Chondrocyte (in vitro differentiated cells): ENCODE measurements at regions not wholly inside any gene's neighbourhood (a gene's known extent, or its start where the extent isn't known, plus 50 kb on each side); places are given as distances from the start of the nearest gene placed in this dataset.
"Not testable (repeated sequence)": the region's sequence is repeated elsewhere in the genome, so short reads cannot be mapped to it uniquely, and the experiment has no call there.

ENCODE experiments used
- DNase-seq: peaks from one replicate; pipeline ENCODE4 v3.0.0; 2021; ENCODE audit warnings: mixed read lengths, low spot score
- H3K27ac Mint-ChIP-seq: one replicate; pipeline ENCODE4 v1.8.0; 2021; ENCODE audit warnings: mild to moderate bottlenecking, moderate library complexity, mixed read lengths; ENCODE audit not compliant: unreplicated experiment
- H3K27me3 Mint-ChIP-seq: 2 replicates; pipeline ENCODE4 v1.8.0; 2021; ENCODE audit warnings: low read depth, mixed read lengths
- H3K36me3 Mint-ChIP-seq: 2 replicates; pipeline ENCODE4 v1.8.0; 2021; ENCODE audit warnings: low read depth, mixed read lengths
- H3K4me1 Mint-ChIP-seq: 2 replicates; pipeline ENCODE4 v1.8.0; 2021; ENCODE audit warnings: low read depth, mild to moderate bottlenecking, mixed read lengths
- H3K4me3 Mint-ChIP-seq: one replicate; pipeline ENCODE4 v1.8.0; 2021; ENCODE audit warnings: mild to moderate bottlenecking, moderate library complexity, mixed read lengths; ENCODE audit not compliant: unreplicated experiment
- H3K9me3 Mint-ChIP-seq: 2 replicates; pipeline ENCODE4 v1.8.0; 2021; ENCODE audit warnings: low read depth, mixed read lengths
- CTCF ChIP-seq: fragments of 200-600 bp; sonication (generic); IDR thresholded peaks from 2 replicates; pipeline ENCODE4 v1.5.0; 2021; ENCODE audit warnings: antibody characterized with exemption, mild to moderate bottlenecking, moderate library complexity

GRCh38 chr4:75169020-75169419 lies 236.1 kb downstream of the PARM1 start:
- H3K36me3 Mint-ChIP-seq = peaks cover 1% of the 10 kb centered on the region
- H3K4me1 Mint-ChIP-seq = no peaks in the 10 kb centered on the region
- no peak overlapping the region for H3K27ac Mint-ChIP-seq
- no peaks in the 10 kb centered on the region for H3K27me3 Mint-ChIP-seq
- peaks cover 6% of the 10 kb centered on the region for H3K9me3 Mint-ChIP-seq
- H3K4me3 Mint-ChIP-seq = no peak overlapping the region
- no peak for DNase-seq
- no peak for TF ChIP-seq CTCF

GRCh38 chr4:75168548-75168947 lies 235.6 kb downstream of the PARM1 start:
- peaks cover 1% of the 10 kb centered on the region for H3K36me3 Mint-ChIP-seq
- peaks cover 6% of the 10 kb centered on the region for H3K9me3 Mint-ChIP-seq
- H3K4me3 Mint-ChIP-seq = no peak overlapping the region
- H3K27me3 Mint-ChIP-seq = no peaks in the 10 kb centered on the region
- no peak for TF ChIP-seq CTCF
- DNase-seq = no peak
- H3K4me1 Mint-ChIP-seq = no peaks in the 10 kb centered on the region
- H3K27ac Mint-ChIP-seq = no peak overlapping the region

GRCh38 chr4:75165100-75165499 lies 232.2 kb downstream of the PARM1 start:
- not testable (repeated sequence) for H3K27ac Mint-ChIP-seq, H3K27me3 Mint-ChIP-seq, H3K4me3 Mint-ChIP-seq, H3K4me1 Mint-ChIP-seq, H3K9me3 Mint-ChIP-seq, H3K36me3 Mint-ChIP-seq, DNase-seq

- no peak for TF ChIP-seq CTCF
- Mint-ChIP-seq H3K4me3 (no peak overlapping the region), H3K9me3 (peaks cover 23% of the 10 kb centered on the region), H3K27me3 (peaks cover 9% of the 10 kb centered on the region), H3K27ac (no peak overlapping the region), H3K36me3 (no peaks in the 10 kb centered on the region), H3K4me1 (no peaks in the 10 kb centered on the region)
- DNase-seq = no peak
Measured at GRCh38 chr4:75158451-75158850, 225.5 kb downstream of the PARM1 start.

GRCh38 chr4:75154994-75155393 lies 222.1 kb downstream of the PARM1 start:
- no peak for TF ChIP-seq CTCF
- DNase-seq = no peak
- H3K27me3 Mint-ChIP-seq = no peaks in the 10 kb centered on the region
- peaks cover 32% of the 10 kb centered on the region for H3K9me3 Mint-ChIP-seq
- H3K4me1 Mint-ChIP-seq = no peaks in the 10 kb centered on the region
- H3K27ac Mint-ChIP-seq = no peak overlapping the region
- H3K36me3 Mint-ChIP-seq = peaks cover 1% of the 10 kb centered on the region
- no peak overlapping the region for H3K4me3 Mint-ChIP-seq

GRCh38 chr4:75146223-75146622 lies 213.3 kb downstream of the PARM1 start:
- no peak for DNase-seq
- Mint-ChIP-seq H3K27ac (no peak overlapping the region), H3K4me3 (no peak overlapping the region), H3K36me3 (no peaks in the 10 kb centered on the region), H3K4me1 (peaks cover 13% of the 10 kb centered on the region), H3K9me3 (no peaks in the 10 kb centered on the region), H3K27me3 (no peaks in the 10 kb centered on the region)
- TF ChIP-seq CTCF = no peak
